ENCODE measurements at regions not wholly inside any gene's neighbourhood (a gene's known extent, or its start where the extent isn't known, plus 50 kb on each side); places are given as distances from the start of the nearest gene placed in this dataset.

GRCh38 chr18:25560369-25560768 lies 208.4 kb upstream of the ZNF521 start:
- no peak for TF ChIP-seq YY1 (IDR thresholded peaks at IDR 0.05; ENCODE audit: extremely low read depth, insufficient replicate concordance, low read depth, low read length)
- TF ChIP-seq RAD21 (IDR thresholded peaks at IDR 0.05; ENCODE audit: low read depth), result no peak
- TF ChIP-seq MAX (IDR thresholded peaks at IDR 0.05), result no peak
- no peak for TF ChIP-seq CEBPB (IDR thresholded peaks at IDR 0.05; ENCODE audit: low read depth)
- TF ChIP-seq SP1 (IDR thresholded peaks at IDR 0.05; ENCODE audit: low read depth), result no peak
- TF ChIP-seq EGR1 (IDR thresholded peaks at IDR 0.05; ENCODE audit: low read depth), result no peak
- TF ChIP-seq ZNF274 (IDR thresholded peaks at IDR 0.05; ENCODE audit: low read depth, low read length), result no peak
- TF ChIP-seq CTCF (IDR thresholded peaks at IDR 0.05 in 2 of 3, conservative IDR thresholded peaks at IDR 0.05 in 1 of 3; ENCODE audit: borderline replicate concordance in 1 of 3, insufficient read depth in 1 of 3, low read depth in 2 of 3, low read length in 2 of 3), result no peak
- TF ChIP-seq TCF7L2 (IDR thresholded peaks at IDR 0.05; ENCODE audit: borderline replicate concordance, extremely low read depth, insufficient read depth, insufficient read length), result no peak
- TF ChIP-seq ZFX (IDR thresholded peaks at IDR 0.05), result no peak
- no peak for TF ChIP-seq ATF3 (IDR thresholded peaks at IDR 0.05)
- TF ChIP-seq SRF (IDR thresholded peaks at IDR 0.05; ENCODE audit: low read depth), result no peak
- no peak for TF ChIP-seq ZBTB33 (IDR thresholded peaks at IDR 0.05; ENCODE audit: extremely low read depth, insufficient replicate concordance, low read length)
- no peak overlapping the region for H3K9ac ChIP-seq (ENCODE audit: low read length)
- no peak overlapping the region for H3K27ac ChIP-seq (ENCODE audit: low read depth, low read length)
- H3K9me2 ChIP-seq (ENCODE audit: insufficient read depth), result no peaks in the 10 kb centered on the region
- RAD21 ChIA-PET (ENCODE audit: low non-redundant PET in 1 of 2, low total read pairs in 2 of 2, uncharacterized antibody in 2 of 2, unreplicated experiment in 2 of 2), result no interaction called here
- no peak overlapping the region for H3K4me2 ChIP-seq (ENCODE audit: low read length)
- POLR2A ChIA-PET, result no interaction called here
- DNase-seq (ENCODE audit: low read depth, low spot score) (no peak), ATAC-seq (no peak)
- BruUV-seq (replicated peaks), result no TSS peak
- H3K36me3 ChIP-seq (ENCODE audit: control insufficient read depth in 1 of 2, insufficient read depth in 2 of 2, low read length in 2 of 2), result no peaks in the 10 kb centered on the region
- H3K4me1 ChIP-seq (ENCODE audit: control insufficient read depth in 1 of 2, insufficient read depth in 2 of 2, low read length in 2 of 2), result no peaks in the 10 kb centered on the region
- no peaks in the 10 kb centered on the region for H3K9me3 ChIP-seq (ENCODE audit: control insufficient read depth in 1 of 2, insufficient read depth in 1 of 2, low read depth in 1 of 2, low read length in 2 of 2)
- CTCF ChIA-PET, result no interaction called here
- H3K79me2 ChIP-seq (ENCODE audit: insufficient read depth, low read length), result no peaks in the 10 kb centered on the region
- no peaks in the 10 kb centered on the region for H4K20me1 ChIP-seq (ENCODE audit: insufficient read depth)
- intact Hi-C loops (cut with micrococcal nuclease), result loop anchor here (10.0 kb wide), 1 partner anchor 274 kb away; no protein-coding TSS in a partner anchor
- H2AFZ ChIP-seq (ENCODE audit: low read depth, low read length, poor library complexity, severe bottlenecking), result no peak overlapping the region
- H3K4me3 ChIP-seq (replicated peaks in 1 of 2; ENCODE audit: low read depth in 1 of 2, low read length in 2 of 2), result no peak overlapping the region
- H3K27me3 ChIP-seq (ENCODE audit: insufficient read depth, low read length), result no peaks in the 10 kb centered on the region

All from HCT116 (cell line).